ENCODE measurements at regions not wholly inside any gene's neighbourhood (a gene's known extent, or its start where the extent isn't known, plus 50 kb on each side); places are given as distances from the start of the nearest gene placed in this dataset.

DNA sequence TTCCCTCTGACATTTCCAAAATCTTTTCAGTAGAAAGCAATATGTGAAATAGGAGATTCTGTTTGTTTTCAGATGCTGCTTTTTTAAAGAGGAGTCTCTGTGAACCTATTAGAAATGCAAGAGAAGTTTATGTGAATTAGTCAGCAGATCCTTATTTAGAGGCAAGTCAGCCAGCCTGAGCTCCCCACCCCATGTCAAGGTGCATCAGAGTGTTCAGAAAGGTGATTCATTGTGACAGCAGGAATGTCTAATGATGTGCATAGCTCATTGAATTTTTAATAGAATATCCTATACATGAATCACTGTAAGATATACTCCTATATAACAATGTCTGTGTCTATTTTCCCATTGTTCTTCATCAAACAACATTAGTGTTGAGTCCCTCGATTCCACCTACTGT, 1222.4 kb upstream of the USP15 start:
- H3K4ac ChIP-seq (ENCODE audit: low read depth, low read length): no peak overlapping the region
- H2AFZ ChIP-seq (ENCODE audit: insufficient read depth, low read length, poor library complexity): no peak overlapping the region
- no peak overlapping the region for H3K14ac ChIP-seq (ENCODE audit: low read length)
- no peaks in the 10 kb centered on the region for H3K9me3 ChIP-seq (ENCODE audit: insufficient read depth, low read depth, low read length)
- H2BK5ac ChIP-seq (ENCODE audit: low read depth, low read length, poor library complexity): no peak overlapping the region
- no peak overlapping the region for H4K12ac ChIP-seq (ENCODE audit: low read depth, low read length)
- H3K18ac ChIP-seq (ENCODE audit: low read length): no peak overlapping the region
- H2AK5ac ChIP-seq (ENCODE audit: low read length): no peak overlapping the region
- no peaks in the 10 kb centered on the region for H3K27me3 ChIP-seq (ENCODE audit: insufficient read depth, low read length)
- no peak overlapping the region for H4K91ac ChIP-seq (ENCODE audit: low read depth, low read length)
- no peaks in the 10 kb centered on the region for H3K79me1 ChIP-seq (ENCODE audit: low read length)
- H3K9ac ChIP-seq (ENCODE audit: low read length): no peak overlapping the region
- no peak overlapping the region for H3K4me2 ChIP-seq (ENCODE audit: low read length)
- no peak overlapping the region for H2BK120ac ChIP-seq (ENCODE audit: insufficient read depth, low read length, poor library complexity)
- no CpG with 5 or more reads among the region's 1 CpG for WGBS (ENCODE audit: extremely low coverage, insufficient coverage, insufficient read length)
- no peaks in the 10 kb centered on the region for H3K79me2 ChIP-seq (ENCODE audit: control insufficient read depth, insufficient read depth, low read length, poor library complexity)
- no peak overlapping the region for H3K23ac ChIP-seq (ENCODE audit: low read length)
- H4K8ac ChIP-seq (ENCODE audit: low read depth, low read length): no peak overlapping the region
- DNase-seq: no peak
- no peak overlapping the region for H3K4me3 ChIP-seq (ENCODE audit: low read depth, low read length)
- H3K27ac ChIP-seq (ENCODE audit: low read depth, low read length): no peak overlapping the region
- H3K36me3 ChIP-seq (ENCODE audit: control insufficient read depth in 1 of 2, insufficient read depth in 2 of 2, low read length in 2 of 2): no peaks in the 10 kb centered on the region
- H2BK12ac ChIP-seq (ENCODE audit: low read length): no peak overlapping the region
- H3K4me1 ChIP-seq (ENCODE audit: control insufficient read depth in 1 of 2, insufficient read depth in 2 of 2, low read length in 2 of 2): no peaks in the 10 kb centered on the region

GRCh38 chr12:61043838-61044237, 1216.4 kb upstream of the USP15 start:
- Histone ChIP-seq H4K8ac (ENCODE audit: low read depth, low read length) (no peak overlapping the region), H3K14ac (ENCODE audit: low read length) (no peak overlapping the region), H4K91ac (ENCODE audit: low read depth, low read length) (no peak overlapping the region), H2BK12ac (ENCODE audit: low read length) (no peak overlapping the region), H3K79me1 (ENCODE audit: low read length) (no peaks in the 10 kb centered on the region), H3K9ac (ENCODE audit: low read length) (no peak overlapping the region), H2AK5ac (ENCODE audit: low read length) (no peak overlapping the region), H3K23ac (ENCODE audit: low read length) (no peak overlapping the region), H3K36me3 (ENCODE audit: control insufficient read depth in 1 of 2, insufficient read depth in 2 of 2, low read length in 2 of 2) (no peaks in the 10 kb centered on the region), H3K4me2 (ENCODE audit: low read length) (no peak overlapping the region), H2BK5ac (ENCODE audit: low read depth, low read length, poor library complexity) (no peak overlapping the region), H2AFZ (ENCODE audit: insufficient read depth, low read length, poor library complexity) (no peak overlapping the region), H3K4me1 (ENCODE audit: control insufficient read depth in 1 of 2, insufficient read depth in 2 of 2, low read length in 2 of 2) (no peaks in the 10 kb centered on the region), H4K12ac (ENCODE audit: low read depth, low read length) (no peak overlapping the region), H3K18ac (ENCODE audit: low read length) (no peak overlapping the region), H3K9me3 (ENCODE audit: insufficient read depth, low read depth, low read length) (no peaks in the 10 kb centered on the region), H3K4me3 (ENCODE audit: low read depth, low read length) (no peak overlapping the region), H3K27me3 (ENCODE audit: insufficient read depth, low read length) (no peaks in the 10 kb centered on the region), H3K79me2 (ENCODE audit: control insufficient read depth, insufficient read depth, low read length, poor library complexity) (no peaks in the 10 kb centered on the region), H3K27ac (ENCODE audit: low read depth, low read length) (no peak overlapping the region), H2BK120ac (ENCODE audit: insufficient read depth, low read length, poor library complexity) (no peak overlapping the region), H3K4ac (ENCODE audit: low read depth, low read length) (no peak overlapping the region)
- WGBS (ENCODE audit: extremely low coverage, insufficient coverage, insufficient read length): no CpG with 5 or more reads among the region's 3 CpGs
- DNase-seq: no peak

- Histone ChIP-seq H3K27ac (ENCODE audit: low read depth, low read length) (no peak overlapping the region), H2BK5ac (ENCODE audit: low read depth, low read length, poor library complexity) (no peak overlapping the region), H3K4me2 (ENCODE audit: low read length) (no peak overlapping the region), H4K91ac (ENCODE audit: low read depth, low read length) (no peak overlapping the region), H3K9me3 (ENCODE audit: insufficient read depth, low read depth, low read length) (no peaks in the 10 kb centered on the region), H4K12ac (ENCODE audit: low read depth, low read length) (no peak overlapping the region), H2AFZ (ENCODE audit: insufficient read depth, low read length, poor library complexity) (no peak overlapping the region), H4K8ac (ENCODE audit: low read depth, low read length) (no peak overlapping the region), H3K79me2 (ENCODE audit: control insufficient read depth, insufficient read depth, low read length, poor library complexity) (no peaks in the 10 kb centered on the region), H3K79me1 (ENCODE audit: low read length) (no peaks in the 10 kb centered on the region), H3K14ac (ENCODE audit: low read length) (no peak overlapping the region), H3K4ac (ENCODE audit: low read depth, low read length) (no peak overlapping the region), H2BK12ac (ENCODE audit: low read length) (no peak overlapping the region), H2AK5ac (ENCODE audit: low read length) (no peak overlapping the region), H3K27me3 (ENCODE audit: insufficient read depth, low read length) (no peaks in the 10 kb centered on the region), H3K4me1 (ENCODE audit: control insufficient read depth in 1 of 2, insufficient read depth in 2 of 2, low read length in 2 of 2) (no peaks in the 10 kb centered on the region), H3K4me3 (ENCODE audit: low read depth, low read length) (no peak overlapping the region), H3K9ac (ENCODE audit: low read length) (no peak overlapping the region), H2BK120ac (ENCODE audit: insufficient read depth, low read length, poor library complexity) (no peak overlapping the region), H3K18ac (ENCODE audit: low read length) (no peak overlapping the region), H3K23ac (ENCODE audit: low read length) (no peak overlapping the region), H3K36me3 (ENCODE audit: control insufficient read depth in 1 of 2, insufficient read depth in 2 of 2, low read length in 2 of 2) (no peaks in the 10 kb centered on the region)
- WGBS (ENCODE audit: extremely low coverage, insufficient coverage, insufficient read length): no CpG with 5 or more reads among the region's 3 CpGs
- DNase-seq: no peak
Observed at GRCh38 chr12:61044766-61045165, 1215.4 kb upstream of the USP15 start.

DNA sequence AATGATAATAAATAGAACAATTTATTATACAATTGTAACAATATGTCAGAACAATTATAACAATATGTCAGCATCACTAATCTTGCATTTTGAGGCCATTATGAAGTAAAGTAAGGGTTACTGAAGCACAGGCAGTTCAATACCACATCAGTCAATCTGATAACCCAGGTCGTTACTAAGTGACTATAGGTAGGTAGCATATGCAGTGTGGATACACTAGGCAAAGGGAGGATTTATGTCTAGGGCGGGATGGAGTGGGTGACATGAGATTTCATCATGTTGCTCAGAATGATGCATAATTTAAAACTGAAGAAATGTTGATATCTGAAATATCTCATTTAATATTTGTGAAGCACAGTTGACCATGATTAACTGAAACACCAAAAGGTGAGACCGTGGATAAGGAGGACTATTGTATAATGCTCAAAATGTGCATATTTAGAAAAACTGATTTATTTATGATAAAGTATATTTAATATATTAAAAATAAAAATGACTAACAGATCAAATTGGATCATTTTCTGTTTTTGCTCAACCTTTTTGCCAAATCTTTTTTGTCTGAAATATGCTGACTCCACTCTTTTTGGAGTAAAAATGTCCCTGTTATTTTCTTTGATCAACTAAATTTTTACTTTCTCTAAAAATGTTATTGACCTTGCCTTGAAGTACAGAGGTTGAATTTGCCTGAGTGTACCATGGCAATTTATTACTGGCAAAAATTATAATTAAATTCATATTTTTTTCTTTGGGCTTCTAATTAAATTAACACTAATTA, 1189.4 kb upstream of the USP15 start:
- H2AFZ ChIP-seq (ENCODE audit: insufficient read depth, low read length, poor library complexity): no peak overlapping the region
- H4K12ac ChIP-seq (ENCODE audit: low read depth, low read length): no peak overlapping the region
- no peak overlapping the region for H2AK5ac ChIP-seq (ENCODE audit: low read length)
- no peak overlapping the region for H4K91ac ChIP-seq (ENCODE audit: low read depth, low read length)
- no CpG with 5 or more reads among the region's 3 CpGs for WGBS (ENCODE audit: extremely low coverage, insufficient coverage, insufficient read length)
- H3K27ac ChIP-seq (ENCODE audit: low read depth, low read length): no peak overlapping the region
- no peak overlapping the region for H3K9ac ChIP-seq (ENCODE audit: low read length)
- H3K4ac ChIP-seq (ENCODE audit: low read depth, low read length): no peak overlapping the region
- H4K8ac ChIP-seq (ENCODE audit: low read depth, low read length): no peak overlapping the region
- H3K18ac ChIP-seq (ENCODE audit: low read length): no peak overlapping the region
- no peak for DNase-seq
- H3K4me1 ChIP-seq (ENCODE audit: control insufficient read depth in 1 of 2, insufficient read depth in 2 of 2, low read length in 2 of 2): no peaks in the 10 kb centered on the region
- no peak overlapping the region for H2BK12ac ChIP-seq (ENCODE audit: low read length)
- H3K79me1 ChIP-seq (ENCODE audit: low read length): no peaks in the 10 kb centered on the region
- no peak overlapping the region for H3K14ac ChIP-seq (ENCODE audit: low read length)
- H3K9me3 ChIP-seq (ENCODE audit: insufficient read depth, low read depth, low read length): no peaks in the 10 kb centered on the region
- no peak overlapping the region for H3K4me3 ChIP-seq (ENCODE audit: low read depth, low read length)
- H3K4me2 ChIP-seq (ENCODE audit: low read length): no peak overlapping the region
- no peaks in the 10 kb centered on the region for H3K36me3 ChIP-seq (ENCODE audit: control insufficient read depth in 1 of 2, insufficient read depth in 2 of 2, low read length in 2 of 2)
- no peaks in the 10 kb centered on the region for H3K27me3 ChIP-seq (ENCODE audit: insufficient read depth, low read length)
- no peaks in the 10 kb centered on the region for H3K79me2 ChIP-seq (ENCODE audit: control insufficient read depth, insufficient read depth, low read length, poor library complexity)
- no peak overlapping the region for H2BK5ac ChIP-seq (ENCODE audit: low read depth, low read length, poor library complexity)
- no peak overlapping the region for H3K23ac ChIP-seq (ENCODE audit: low read length)
- H2BK120ac ChIP-seq (ENCODE audit: insufficient read depth, low read length, poor library complexity): no peak overlapping the region

Measured in trophoblast cell (in vitro differentiated cells and primary cell).